ENCODE measurements at regions not wholly inside any gene's neighbourhood (a gene's known extent, or its start where the extent isn't known, plus 50 kb on each side); places are given as distances from the start of the nearest gene placed in this dataset.

GRCh38 chr3:76912841-76913383, 127.0 kb upstream of the ROBO2 start:
- Histone ChIP-seq H3K4me1 (ENCODE audit: control insufficient read depth, insufficient read depth, low read length) (no peaks in the 10 kb centered on the region), H3K27ac (ENCODE audit: extremely low read depth, low read depth, low read length) (no peak overlapping the region), H3K36me3 (ENCODE audit: control insufficient read depth in 2 of 2, insufficient read depth in 1 of 2, low read length in 2 of 2) (no peaks in the 10 kb centered on the region), H3K9me3 (ENCODE audit: control insufficient read depth, insufficient read depth, low read depth, low read length) (no peaks in the 10 kb centered on the region), H3K4me3 (ENCODE audit: low read depth, low read length) (no peak overlapping the region)
- peak; percentile 46; the same call in 1 of the 2 replicates for TF ChIP-seq GLIS1 (tag by site-specific recombination; IDR thresholded peaks at IDR 0.05)
- TF ChIP-seq ZNF26 (tag by site-specific recombination; IDR thresholded peaks at IDR 0.05) = no peak
- TF ChIP-seq WT1 (tag by site-specific recombination; IDR thresholded peaks at IDR 0.05) = peak; percentile 43
- TF ChIP-seq ZNF645 (tag by site-specific recombination; IDR thresholded peaks at IDR 0.05) = no peak
- TF ChIP-seq ZNF248 (tag by site-specific recombination; IDR thresholded peaks at IDR 0.05) = no peak
- ChIA-PET POLR2A (no interaction called here), CTCF (no interaction called here)

GRCh38 chr3:76917436-76917835, 122.5 kb upstream of the ROBO2 start:
- no peaks in the 10 kb centered on the region for H3K9me3 ChIP-seq (ENCODE audit: control insufficient read depth, insufficient read depth, low read depth, low read length)
- no peak overlapping the region for H3K27ac ChIP-seq (ENCODE audit: extremely low read depth, low read depth, low read length)
- POLR2A ChIA-PET = no interaction called here
- TF ChIP-seq ZNF658 (tag by site-specific recombination; IDR thresholded peaks at IDR 0.05) (no peak), ZNF610 (tag by site-specific recombination; IDR thresholded peaks at IDR 0.05; ENCODE audit: borderline replicate concordance) (no peak), ZNF548 (tag by site-specific recombination; IDR thresholded peaks at IDR 0.05) (no peak), ZNF514 (tag by site-specific recombination; IDR thresholded peaks at IDR 0.05) (no peak), ZNF600 (tag by site-specific recombination; IDR thresholded peaks at IDR 0.05) (no peak), ZNF350 (tag by site-specific recombination; IDR thresholded peaks at IDR 0.05) (no peak), ZNF549 (tag by site-specific recombination; IDR thresholded peaks at IDR 0.05) (no peak), ZNF707 (tag by site-specific recombination; IDR thresholded peaks at IDR 0.05) (no peak), ZBTB10 (tag by site-specific recombination; IDR thresholded peaks at IDR 0.05) (no peak)
- H3K4me3 ChIP-seq (ENCODE audit: low read depth, low read length) = no peak overlapping the region
- no peaks in the 10 kb centered on the region for H3K36me3 ChIP-seq (ENCODE audit: control insufficient read depth in 2 of 2, insufficient read depth in 1 of 2, low read length in 2 of 2)
- CTCF ChIA-PET = no interaction called here
- no peaks in the 10 kb centered on the region for H3K4me1 ChIP-seq (ENCODE audit: control insufficient read depth, insufficient read depth, low read length)

- CTCF ChIA-PET = no interaction called here
- Histone ChIP-seq H3K36me3 (ENCODE audit: control insufficient read depth in 2 of 2, insufficient read depth in 1 of 2, low read length in 2 of 2) (no peaks in the 10 kb centered on the region), H3K4me3 (ENCODE audit: low read depth, low read length) (no peak overlapping the region), H3K9me3 (ENCODE audit: control insufficient read depth, insufficient read depth, low read depth, low read length) (no peaks in the 10 kb centered on the region), H3K4me1 (ENCODE audit: control insufficient read depth, insufficient read depth, low read length) (no peaks in the 10 kb centered on the region), H3K27ac (ENCODE audit: extremely low read depth, low read depth, low read length) (no peak overlapping the region)
- POLR2A ChIA-PET = no interaction called here
- TF ChIP-seq ZNF692 (tag by site-specific recombination; IDR thresholded peaks at IDR 0.05) = no peak
- no peak for TF ChIP-seq ZNF645 (tag by site-specific recombination; IDR thresholded peaks at IDR 0.05)
- no peak for TF ChIP-seq ZEB2 (tag by site-specific recombination; IDR thresholded peaks at IDR 0.05)
- TF ChIP-seq ZBTB21 (tag by site-specific recombination; IDR thresholded peaks at IDR 0.05) = no peak
- TF ChIP-seq AEBP2 (tag by site-specific recombination; IDR thresholded peaks at IDR 0.05; ENCODE audit: borderline replicate concordance) = no peak
- TF ChIP-seq ZFP41 (tag by site-specific recombination; IDR thresholded peaks at IDR 0.05; ENCODE audit: borderline replicate concordance) = no peak
- TF ChIP-seq ZNF132 (tag by site-specific recombination; IDR thresholded peaks at IDR 0.05; ENCODE audit: borderline replicate concordance) = no peak
- no peak for TF ChIP-seq BCL11B (tag by site-specific recombination; IDR thresholded peaks at IDR 0.05; ENCODE audit: low read depth)
- TF ChIP-seq ZNF114 (tag by site-specific recombination; IDR thresholded peaks at IDR 0.05) = no peak
- TF ChIP-seq ZNF10 (tag by site-specific recombination; IDR thresholded peaks at IDR 0.05) = no peak
Measured at GRCh38 chr3:76920511-76920910, 119.4 kb upstream of the ROBO2 start.
